SK-N-MC (cell line): ENCODE measurements at regions not wholly inside any gene's neighbourhood (a gene's known extent, or its start where the extent isn't known, plus 50 kb on each side); places are given as distances from the start of the nearest gene placed in this dataset.

ENCODE experiments used
- DNase-seq: peaks from one replicate; pipeline ENCODE4 v3.0.0-alpha.2; 2011; ENCODE audit warnings: low read depth, low spot score
- H3K27ac ChIP-seq: fragments of 200-600 bp; sonication (generic); 2 replicates; pipeline ENCODE4 v1.5.1; 2016; ENCODE audit warnings: mixed run types
- H3K36me3 ChIP-seq: fragments of 200-600 bp; sonication (generic); 2 replicates; pipeline ENCODE4 v1.6.1; 2017; ENCODE audit warnings: antibody characterized with exemption, low read length, mixed read lengths; ENCODE audit not compliant: insufficient read depth
- H3K4me3 ChIP-seq: fragments of 200-600 bp; sonication (generic); 2 replicates; pipeline ENCODE4 v1.5.1; 2016
- H3K9ac ChIP-seq: fragments of 200-600 bp; sonication (generic); 2 replicates; pipeline ENCODE4 v1.8.0; 2017; ENCODE audit warnings: mixed run types, mixed read lengths; ENCODE audit not compliant: insufficient read length
- H3K9me3 ChIP-seq: fragments of 200-600 bp; sonication (generic); 2 replicates; pipeline ENCODE4 v1.6.1; 2017; ENCODE audit warnings: low read depth, mild to moderate bottlenecking, antibody characterized with exemption, low read length, moderate library complexity, mixed read lengths
- EZH2 ChIP-seq: fragments of 200-600 bp; sonication (generic); IDR thresholded peaks from one replicate; pipeline ENCODE4 v1.6.1; 2017; ENCODE audit warnings: antibody characterized with exemption
- FOXP2 ChIP-seq: optimal IDR thresholded peaks from 2 replicates; pipeline ENCODE3; 2011; ENCODE audit warnings: mild to moderate bottlenecking, moderate library complexity; ENCODE audit not compliant: insufficient read depth; ENCODE audit errors: extremely low read length, control extremely low read depth
- POLR2AphosphoS5 ChIP-seq: IDR thresholded peaks from 2 replicates; pipeline ENCODE4 v1.6.1; 2012; ENCODE audit warnings: mild to moderate bottlenecking, low read depth, low read length, borderline replicate concordance

- DNase-seq: peak; percentile 63
- TF ChIP-seq EZH2 (no peak), POLR2AphosphoS5 (peak; percentile 60; the same call in 1 of the 2 replicates), FOXP2 (no peak)
- H3K9me3 ChIP-seq: no peaks in the 10 kb centered on the region
- peak overlapping the region; percentile 36; the same call in 1 of the 2 replicates for H3K4me3 ChIP-seq
- H3K36me3 ChIP-seq: no peaks in the 10 kb centered on the region
- H3K9ac ChIP-seq: peak overlapping the region; percentile 59
- H3K27ac ChIP-seq: peak overlapping the region; percentile 95
These were observed 466.1 kb downstream of the PDCD6IP start for GRCh38 chr3:34264337-34265041.

DNA sequence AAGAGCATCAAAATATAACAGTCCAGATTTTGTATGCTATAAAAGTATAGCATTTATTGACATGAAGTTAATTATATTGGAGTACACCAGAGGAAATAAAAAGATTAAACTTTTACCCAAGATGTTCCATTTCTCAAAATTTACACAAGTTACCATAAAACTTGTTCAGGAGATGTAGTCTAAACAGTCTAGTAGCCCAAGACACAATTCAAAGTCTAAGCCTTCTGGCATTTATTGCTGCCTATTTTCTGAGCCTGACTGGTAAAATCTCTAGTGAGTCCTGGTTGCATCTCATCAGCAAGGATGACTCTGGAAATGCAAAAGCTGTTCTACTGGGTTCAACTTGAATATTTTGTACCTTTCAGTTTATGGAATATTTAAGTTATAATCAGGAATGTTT lies 468.7 kb downstream of the PDCD6IP start:
- H3K36me3 ChIP-seq: no peaks in the 10 kb centered on the region; the same call in 1 of the 2 replicates
- H3K9ac ChIP-seq: no peak overlapping the region
- H3K9me3 ChIP-seq: no peaks in the 10 kb centered on the region
- no peak overlapping the region for H3K4me3 ChIP-seq
- no peak for DNase-seq
- H3K27ac ChIP-seq: peak overlapping the region; percentile 77
- TF ChIP-seq POLR2AphosphoS5: no peak
- no peak for TF ChIP-seq FOXP2
- no peak for TF ChIP-seq EZH2

- Histone ChIP-seq H3K4me3 (no peak overlapping the region), H3K9me3 (no peaks in the 10 kb centered on the region), H3K9ac (peak overlapping the region; percentile 37), H3K27ac (peak overlapping the region; percentile 77), H3K36me3 (peaks cover 2% of the 10 kb centered on the region; the same call in 1 of the 2 replicates)
- DNase-seq: no peak
- TF ChIP-seq POLR2AphosphoS5 (no peak), EZH2 (no peak), FOXP2 (no peak)
These were observed 469.7 kb downstream of the PDCD6IP start for GRCh38 chr3:34268032-34268709.

GRCh38 chr3:34275811-34276210 lies 477.4 kb downstream of the PDCD6IP start:
- no peaks in the 10 kb centered on the region for H3K9me3 ChIP-seq
- H3K4me3 ChIP-seq: no peak overlapping the region
- H3K36me3 ChIP-seq: peaks cover 2% of the 10 kb centered on the region; the same call in 1 of the 2 replicates
- no peak for DNase-seq
- TF ChIP-seq EZH2 (no peak), FOXP2 (peak; percentile 14)
- H3K27ac ChIP-seq: peak overlapping the region; percentile 99
- peak overlapping the region; percentile 63 for H3K9ac ChIP-seq

DNA sequence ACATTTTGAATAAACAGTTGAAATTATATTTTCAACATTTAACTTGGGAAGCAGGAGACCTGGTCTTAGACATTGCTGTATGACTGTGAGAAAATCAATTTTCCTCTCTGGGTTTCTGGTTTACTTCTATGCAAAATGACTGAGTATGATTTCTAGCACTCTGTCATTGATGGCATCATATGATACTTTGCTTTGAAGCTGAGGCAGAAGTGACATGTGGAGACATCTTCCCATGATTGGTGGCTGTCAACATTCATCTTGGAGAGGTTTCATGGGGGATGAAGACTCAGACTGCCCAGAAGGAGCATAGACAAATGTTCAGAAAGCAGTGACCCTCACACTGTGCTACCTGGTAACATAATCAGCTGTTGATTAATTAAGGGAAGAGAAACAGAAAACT lies 477.9 kb downstream of the PDCD6IP start:
- peaks cover 2% of the 10 kb centered on the region; the same call in 1 of the 2 replicates for H3K36me3 ChIP-seq
- no peak for TF ChIP-seq EZH2
- H3K9ac ChIP-seq: peak overlapping the region; percentile 58
- no peaks in the 10 kb centered on the region for H3K9me3 ChIP-seq
- H3K4me3 ChIP-seq: no peak overlapping the region
- peak overlapping the region; percentile 99 for H3K27ac ChIP-seq
- no peak for DNase-seq

- peak overlapping the region; percentile 58 for H3K9ac ChIP-seq
- no peaks in the 10 kb centered on the region for H3K9me3 ChIP-seq
- peak overlapping the region; percentile 99 for H3K27ac ChIP-seq
- H3K4me3 ChIP-seq: no peak overlapping the region
- peaks cover 2% of the 10 kb centered on the region; the same call in 1 of the 2 replicates for H3K36me3 ChIP-seq
- no peak for TF ChIP-seq FOXP2
- no peak for TF ChIP-seq EZH2
- TF ChIP-seq POLR2AphosphoS5: no peak
- no peak for DNase-seq
These were observed 478.7 kb downstream of the PDCD6IP start for GRCh38 chr3:34277110-34277509.

DNA sequence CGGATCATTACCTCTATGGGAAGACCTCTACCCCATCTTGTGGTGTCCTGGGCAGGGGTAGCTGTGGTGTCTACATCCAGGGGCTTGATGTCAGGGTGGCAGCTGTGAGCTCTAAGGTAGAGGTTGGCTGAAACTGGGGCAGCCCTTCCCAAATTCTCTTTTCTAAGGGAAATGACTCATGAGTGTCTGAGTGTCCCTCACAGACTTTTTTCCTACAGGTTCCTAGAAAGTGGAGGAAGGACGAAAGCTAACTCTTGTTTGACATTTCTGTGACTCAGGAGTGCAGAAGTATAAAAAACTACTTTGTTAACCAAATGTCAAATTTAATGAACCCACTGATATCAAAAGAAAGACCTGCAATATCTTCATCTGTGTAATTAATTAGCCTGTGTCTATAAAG lies 481.5 kb downstream of the PDCD6IP start:
- Histone ChIP-seq H3K36me3 (no peaks in the 10 kb centered on the region), H3K9ac (no peak overlapping the region)
- TF ChIP-seq POLR2AphosphoS5 (no peak), EZH2 (no peak), FOXP2 (no peak)

GRCh38 chr3:34283751-34284150 lies 485.3 kb downstream of the PDCD6IP start:
- TF ChIP-seq POLR2AphosphoS5: no peak
- no peak for TF ChIP-seq EZH2
- no peak for TF ChIP-seq FOXP2
- Histone ChIP-seq H3K9ac (no peak overlapping the region), H3K4me3 (no peak overlapping the region), H3K36me3 (no peaks in the 10 kb centered on the region), H3K27ac (peak overlapping the region; percentile 79), H3K9me3 (no peaks in the 10 kb centered on the region)
- no peak for DNase-seq

More for the DNA sequence above, 481.5 kb downstream of the PDCD6IP start:
- DNase-seq: no peak
- H3K9me3 ChIP-seq: no peaks in the 10 kb centered on the region
- H3K4me3 ChIP-seq: no peak overlapping the region
- no peak overlapping the region for H3K27ac ChIP-seq
